Astrocyte (in vitro differentiated cells and primary cell): ENCODE measurements at regions not wholly inside any gene's neighbourhood (a gene's known extent, or its start where the extent isn't known, plus 50 kb on each side); places are given as distances from the start of the nearest gene placed in this dataset.

ENCODE experiments used
- DNase-seq: peaks from one replicate; pipeline ENCODE4 v3.0.0-alpha.2; 2010; ENCODE audit warnings: low read depth
- FAIRE-seq: peaks from 2 replicates; lab custom pipeline; 2011; peaks lifted over from hg19 to GRCh38; lab: Jason Lieb, UNC
- H2AFZ ChIP-seq: 2 replicates; pipeline ENCODE4 v1.6.0; 2012; ENCODE audit warnings: low read depth, low read length, inconsistent platforms
- H3K27ac ChIP-seq: 2 replicates; pipeline ENCODE4 v1.5.1; 2011; ENCODE audit warnings: low read depth, low read length, inconsistent platforms
- H3K27me3 ChIP-seq: 2 replicates; pipeline ENCODE4 v1.6.0; 2011; ENCODE audit warnings: low read length, inconsistent platforms; ENCODE audit not compliant: insufficient read depth
- H3K36me3 ChIP-seq: 2 replicates; pipeline ENCODE4 v1.5.1; 2011; ENCODE audit warnings: low read length, inconsistent platforms; ENCODE audit not compliant: insufficient read depth
- H3K4me1 ChIP-seq: 2 replicates; pipeline ENCODE4 v1.5.1; 2011; ENCODE audit warnings: low read length, inconsistent platforms; ENCODE audit not compliant: insufficient read depth
- H3K4me2 ChIP-seq: 2 replicates; pipeline ENCODE4 v1.6.0; 2012; ENCODE audit warnings: low read length, inconsistent platforms
- H3K4me3 ChIP-seq: 2 replicates; pipeline ENCODE4 v1.5.1; 2011; ENCODE audit warnings: low read depth, mild to moderate bottlenecking, low read length, inconsistent platforms; ENCODE audit not compliant: insufficient read depth
- H3K79me2 ChIP-seq: 2 replicates; pipeline ENCODE4 v1.6.0; 2012; ENCODE audit warnings: mild to moderate bottlenecking, low read length, inconsistent platforms; ENCODE audit not compliant: insufficient read depth
- H3K9ac ChIP-seq: 2 replicates; pipeline ENCODE4 v1.6.0; 2012; ENCODE audit warnings: mild to moderate bottlenecking, low read length, inconsistent platforms
- H3K9me3 ChIP-seq: 2 replicates; pipeline ENCODE4 v1.5.1; 2012; ENCODE audit warnings: low read depth, mild to moderate bottlenecking, low read length, inconsistent platforms; ENCODE audit not compliant: insufficient read depth
- H4K20me1 ChIP-seq: 2 replicates; pipeline ENCODE4 v1.6.0; 2012; ENCODE audit warnings: low read length, inconsistent platforms; ENCODE audit not compliant: insufficient read depth
- H3K27ac Mint-ChIP-seq: one replicate; pipeline ENCODE4 v1.8.0; 2021; ENCODE audit warnings: mild to moderate bottlenecking, mixed read lengths; ENCODE audit not compliant: unreplicated experiment
- H3K27me3 Mint-ChIP-seq: one replicate; pipeline ENCODE4 v1.8.0; 2021; ENCODE audit warnings: low read depth, mixed read lengths; ENCODE audit not compliant: unreplicated experiment
- H3K36me3 Mint-ChIP-seq: one replicate; pipeline ENCODE4 v1.8.0; 2021; ENCODE audit warnings: low read depth, mixed read lengths; ENCODE audit not compliant: unreplicated experiment
- H3K4me1 Mint-ChIP-seq: one replicate; pipeline ENCODE4 v1.8.0; 2021; ENCODE audit warnings: low read depth, mixed read lengths; ENCODE audit not compliant: unreplicated experiment
- H3K4me3 Mint-ChIP-seq: one replicate; pipeline ENCODE4 v1.8.0; 2021; ENCODE audit warnings: mild to moderate bottlenecking, moderate library complexity, mixed read lengths; ENCODE audit not compliant: unreplicated experiment
- H3K9me3 Mint-ChIP-seq: one replicate; pipeline ENCODE4 v1.8.0; 2021; ENCODE audit warnings: mild to moderate bottlenecking, mixed read lengths; ENCODE audit not compliant: unreplicated experiment
- CTCF ChIP-seq: IDR thresholded peaks from 2 replicates; pipeline ENCODE4 v1.5.1; 2011; ENCODE audit warnings: low read depth, mild to moderate bottlenecking, inconsistent platforms, low read length, moderate library complexity; ENCODE audit not compliant: insufficient read depth
- EZH2 ChIP-seq: IDR thresholded peaks from 2 replicates; pipeline ENCODE4 v1.6.1; 2012; ENCODE audit warnings: mild to moderate bottlenecking, low read length, inconsistent platforms; ENCODE audit not compliant: insufficient read depth

- TF ChIP-seq CTCF, result no peak
- Mint-ChIP-seq H3K36me3 (peaks cover 2% of the 10 kb centered on the region), H3K9me3 (no peaks in the 10 kb centered on the region), H3K27me3 (peaks cover 7% of the 10 kb centered on the region), H3K4me3 (no peak overlapping the region), H3K4me1 (peaks cover 11% of the 10 kb centered on the region), H3K27ac (no peak overlapping the region)
- no peaks in the 10 kb centered on the region for H3K9me3 ChIP-seq
- no peaks in the 10 kb centered on the region for H3K4me1 ChIP-seq
- no peak overlapping the region for H3K4me2 ChIP-seq
- no peaks in the 10 kb centered on the region for H3K27me3 ChIP-seq
- H3K79me2 ChIP-seq, result no peaks in the 10 kb centered on the region
- no peak overlapping the region for H3K27ac ChIP-seq
- no peak overlapping the region for H3K4me3 ChIP-seq
- no peak for FAIRE-seq
- no peaks in the 10 kb centered on the region for H3K36me3 ChIP-seq
- H3K9ac ChIP-seq, result no peak overlapping the region
- no peaks in the 10 kb centered on the region for H4K20me1 ChIP-seq
- no peak overlapping the region for H2AFZ ChIP-seq
- DNase-seq, result no peak
Measured at GRCh38 chr14:34097644-34098043, 146.8 kb upstream of the EGLN3 start.

GRCh38 chr14:34094384-34094783, 143.5 kb upstream of the EGLN3 start:
- no peak overlapping the region for H3K4me3 Mint-ChIP-seq
- Histone ChIP-seq H3K4me3 (no peak overlapping the region), H3K9me3 (no peaks in the 10 kb centered on the region), H3K9ac (no peak overlapping the region), H4K20me1 (no peaks in the 10 kb centered on the region), H3K27ac (no peak overlapping the region), H3K27me3 (no peaks in the 10 kb centered on the region), H2AFZ (no peak overlapping the region), H3K79me2 (no peaks in the 10 kb centered on the region), H3K36me3 (no peaks in the 10 kb centered on the region), H3K4me2 (no peak overlapping the region), H3K4me1 (no peaks in the 10 kb centered on the region)
- H3K27me3 Mint-ChIP-seq, result peaks cover 2% of the 10 kb centered on the region
- no peaks in the 10 kb centered on the region for H3K9me3 Mint-ChIP-seq
- peaks cover 11% of the 10 kb centered on the region for H3K4me1 Mint-ChIP-seq
- H3K27ac Mint-ChIP-seq, result no peak overlapping the region
- FAIRE-seq, result no peak
- no peak for DNase-seq
- peaks cover 2% of the 10 kb centered on the region for H3K36me3 Mint-ChIP-seq
- TF ChIP-seq EZH2 (no peak), CTCF (no peak)

- Mint-ChIP-seq H3K27me3 (peaks cover 2% of the 10 kb centered on the region), H3K27ac (no peak overlapping the region), H3K9me3 (no peaks in the 10 kb centered on the region), H3K36me3 (peaks cover 2% of the 10 kb centered on the region), H3K4me3 (no peak overlapping the region), H3K4me1 (peaks cover 11% of the 10 kb centered on the region)
- Histone ChIP-seq H3K36me3 (no peaks in the 10 kb centered on the region), H3K27ac (no peak overlapping the region), H3K4me2 (no peak overlapping the region), H4K20me1 (no peaks in the 10 kb centered on the region), H3K79me2 (no peaks in the 10 kb centered on the region), H2AFZ (no peak overlapping the region), H3K4me1 (no peaks in the 10 kb centered on the region), H3K27me3 (no peaks in the 10 kb centered on the region), H3K9ac (no peak overlapping the region), H3K4me3 (no peak overlapping the region), H3K9me3 (no peaks in the 10 kb centered on the region)
- FAIRE-seq (no peak), DNase-seq (no peak)
- TF ChIP-seq CTCF, result no peak
- TF ChIP-seq EZH2, result no peak
Measured at GRCh38 chr14:34093883-34094282, 143.0 kb upstream of the EGLN3 start.
